ENCODE measurements at regions not wholly inside any gene's neighbourhood (a gene's known extent, or its start where the extent isn't known, plus 50 kb on each side); places are given as distances from the start of the nearest gene placed in this dataset.

DNA sequence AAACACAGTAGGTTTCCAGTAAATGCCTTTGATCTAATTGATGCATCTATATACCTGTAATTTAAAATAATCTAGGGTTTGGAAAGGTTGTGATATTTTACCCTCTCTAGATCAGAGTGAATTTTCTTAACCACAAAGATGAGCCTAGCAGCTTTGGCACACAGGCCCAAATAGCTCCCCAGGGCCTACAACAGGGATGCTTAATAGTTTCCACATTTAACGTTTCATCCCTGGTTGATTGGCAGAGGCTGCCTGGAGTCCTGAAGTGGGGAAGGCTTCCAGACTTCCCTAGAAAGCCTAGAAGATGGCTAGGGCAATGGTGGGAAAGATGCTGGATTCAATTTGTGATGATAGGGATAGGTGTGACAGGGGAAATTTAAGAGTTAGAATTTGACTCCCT, 206.6 kb downstream of the NSG2 start:
- Histone ChIP-seq H2AFZ (ENCODE audit: low read length) (no peak overlapping the region), H3K9me3 (ENCODE audit: insufficient read depth, low read depth, low read length) (no peaks in the 10 kb centered on the region), H3F3A (ENCODE audit: low read depth) (no peaks in the 10 kb centered on the region), H3K4me3 (ENCODE audit: low read length, poor library complexity, severe bottlenecking) (no peak overlapping the region), H3K4me2 (ENCODE audit: low read depth, low read length, poor library complexity, severe bottlenecking) (no peak overlapping the region), H3K9me2 (replicated peaks; ENCODE audit: low read depth, low read length) (no peaks in the 10 kb centered on the region), H3K79me2 (ENCODE audit: insufficient read depth, low read length) (no peaks in the 10 kb centered on the region), H3K27me3 (ENCODE audit: insufficient read depth, low read length, poor library complexity, severe bottlenecking) (no peaks in the 10 kb centered on the region), H3K36me3 (ENCODE audit: insufficient read depth, low read length) (no peaks in the 10 kb centered on the region), H3K4me1 (ENCODE audit: insufficient read depth, low read length, poor library complexity, severe bottlenecking) (no peaks in the 10 kb centered on the region), H3K9ac (ENCODE audit: low read depth, low read length, poor library complexity, severe bottlenecking) (no peak overlapping the region), H4K20me1 (ENCODE audit: insufficient read depth, low read length, poor library complexity, severe bottlenecking) (no peaks in the 10 kb centered on the region)
- TF ChIP-seq, protein P1, sequence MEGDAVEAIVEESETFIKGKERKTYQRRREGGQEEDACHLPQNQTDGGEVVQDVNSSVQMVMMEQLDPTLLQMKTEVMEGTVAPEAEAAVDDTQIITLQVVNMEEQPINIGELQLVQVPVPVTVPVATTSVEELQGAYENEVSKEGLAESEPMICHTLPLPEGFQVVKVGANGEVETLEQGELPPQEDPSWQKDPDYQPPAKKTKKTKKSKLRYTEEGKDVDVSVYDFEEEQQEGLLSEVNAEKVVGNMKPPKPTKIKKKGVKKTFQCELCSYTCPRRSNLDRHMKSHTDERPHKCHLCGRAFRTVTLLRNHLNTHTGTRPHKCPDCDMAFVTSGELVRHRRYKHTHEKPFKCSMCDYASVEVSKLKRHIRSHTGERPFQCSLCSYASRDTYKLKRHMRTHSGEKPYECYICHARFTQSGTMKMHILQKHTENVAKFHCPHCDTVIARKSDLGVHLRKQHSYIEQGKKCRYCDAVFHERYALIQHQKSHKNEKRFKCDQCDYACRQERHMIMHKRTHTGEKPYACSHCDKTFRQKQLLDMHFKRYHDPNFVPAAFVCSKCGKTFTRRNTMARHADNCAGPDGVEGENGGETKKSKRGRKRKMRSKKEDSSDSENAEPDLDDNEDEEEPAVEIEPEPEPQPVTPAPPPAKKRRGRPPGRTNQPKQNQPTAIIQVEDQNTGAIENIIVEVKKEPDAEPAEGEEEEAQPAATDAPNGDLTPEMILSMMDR (conservative IDR thresholded peaks at IDR 0.05; ENCODE audit: low read length): no peak
- TF ChIP-seq EZH2phosphoT487 (IDR thresholded peaks at IDR 0.05; ENCODE audit: borderline replicate concordance): no peak

DNA sequence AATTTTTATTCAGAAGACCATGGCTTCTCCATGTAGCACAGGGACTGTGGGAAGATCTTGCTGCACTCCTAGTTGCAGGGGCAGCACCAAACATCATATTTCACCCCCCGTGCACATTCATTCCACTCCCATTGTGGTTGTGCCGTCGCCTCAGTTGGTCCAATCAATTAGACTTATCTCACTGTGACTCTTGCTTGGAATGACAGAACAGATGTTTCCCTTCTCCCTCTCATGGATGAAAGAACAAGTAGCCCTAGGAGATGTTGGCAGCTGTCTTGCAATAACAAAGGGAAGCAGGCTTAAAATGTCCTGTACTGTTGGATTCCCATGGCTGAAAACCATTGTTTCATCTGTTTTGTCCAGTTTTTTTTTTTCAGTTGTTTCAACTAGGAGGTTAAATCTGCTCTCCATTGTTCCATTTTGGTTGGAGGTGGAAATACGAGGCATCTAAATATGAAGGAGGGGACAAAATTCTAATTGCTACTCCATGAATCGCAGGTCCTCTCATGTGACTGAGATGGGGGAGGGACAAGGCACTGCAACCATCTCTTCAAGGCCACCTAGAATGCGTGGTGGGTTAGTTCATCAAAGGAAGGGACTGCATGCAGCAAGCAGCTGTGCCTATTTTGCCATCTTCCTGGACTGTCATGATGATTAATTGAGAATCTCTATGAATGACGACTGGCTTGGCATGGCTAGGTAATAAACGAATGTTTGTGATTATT, 214.4 kb downstream of the NSG2 start:
- Histone ChIP-seq H3K4me3 (ENCODE audit: low read length, poor library complexity, severe bottlenecking) (no peak overlapping the region), H3K4me2 (ENCODE audit: low read depth, low read length, poor library complexity, severe bottlenecking) (no peak overlapping the region), H3K36me3 (ENCODE audit: insufficient read depth, low read length) (no peaks in the 10 kb centered on the region), H3K9ac (ENCODE audit: low read depth, low read length, poor library complexity, severe bottlenecking) (no peak overlapping the region), H2AFZ (ENCODE audit: low read length) (no peak overlapping the region), H3K4me1 (ENCODE audit: insufficient read depth, low read length, poor library complexity, severe bottlenecking) (no peaks in the 10 kb centered on the region), H3K27me3 (ENCODE audit: insufficient read depth, low read length, poor library complexity, severe bottlenecking) (no peaks in the 10 kb centered on the region), H3K9me3 (ENCODE audit: insufficient read depth, low read depth, low read length) (no peaks in the 10 kb centered on the region), H4K20me1 (ENCODE audit: insufficient read depth, low read length, poor library complexity, severe bottlenecking) (no peaks in the 10 kb centered on the region), H3K9me2 (replicated peaks; ENCODE audit: low read depth, low read length) (no peaks in the 10 kb centered on the region), H3K79me2 (ENCODE audit: insufficient read depth, low read length) (no peaks in the 10 kb centered on the region), H3F3A (ENCODE audit: low read depth) (no peaks in the 10 kb centered on the region)
- TF ChIP-seq EZH2phosphoT487 (IDR thresholded peaks at IDR 0.05; ENCODE audit: borderline replicate concordance): no peak
- TF ChIP-seq, protein P1 (conservative IDR thresholded peaks at IDR 0.05; ENCODE audit: low read length): no peak

DNA sequence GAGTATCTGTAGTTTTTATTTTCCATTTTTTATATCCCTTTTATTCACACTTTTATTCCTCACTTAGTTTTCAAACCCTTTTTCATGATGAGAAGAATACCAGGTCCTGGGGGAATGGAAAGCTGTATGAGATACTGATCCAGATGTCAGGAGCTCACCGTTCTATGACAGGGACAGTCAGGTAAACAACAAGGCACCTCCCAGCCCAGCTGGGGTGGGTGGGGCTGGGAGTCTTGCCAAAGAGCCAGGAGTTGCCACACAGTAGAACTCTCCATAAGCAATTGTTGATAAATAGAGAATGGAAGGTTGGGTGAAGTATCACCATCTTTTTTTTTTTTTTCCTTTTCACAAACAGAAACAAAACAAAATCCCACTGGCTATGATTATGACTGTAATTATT, 225.8 kb downstream of the NSG2 start:
- no peak overlapping the region for H3K4me2 ChIP-seq (ENCODE audit: low read depth, low read length, poor library complexity, severe bottlenecking)
- H4K20me1 ChIP-seq (ENCODE audit: insufficient read depth, low read length, poor library complexity, severe bottlenecking): no peaks in the 10 kb centered on the region
- no peaks in the 10 kb centered on the region for H3K9me3 ChIP-seq (ENCODE audit: insufficient read depth, low read depth, low read length)
- no peaks in the 10 kb centered on the region for H3K27me3 ChIP-seq (ENCODE audit: insufficient read depth, low read length, poor library complexity, severe bottlenecking)
- H3K36me3 ChIP-seq (ENCODE audit: insufficient read depth, low read length): no peaks in the 10 kb centered on the region
- no peaks in the 10 kb centered on the region for H3F3A ChIP-seq (ENCODE audit: low read depth)
- H2AFZ ChIP-seq (ENCODE audit: low read length): no peak overlapping the region
- no peak overlapping the region for H3K9ac ChIP-seq (ENCODE audit: low read depth, low read length, poor library complexity, severe bottlenecking)
- no peaks in the 10 kb centered on the region for H3K9me2 ChIP-seq (replicated peaks; ENCODE audit: low read depth, low read length)
- H3K4me3 ChIP-seq (ENCODE audit: low read length, poor library complexity, severe bottlenecking): no peak overlapping the region
- no peaks in the 10 kb centered on the region for H3K79me2 ChIP-seq (ENCODE audit: insufficient read depth, low read length)
- no peaks in the 10 kb centered on the region for H3K4me1 ChIP-seq (ENCODE audit: insufficient read depth, low read length, poor library complexity, severe bottlenecking)
- no peak for TF ChIP-seq EZH2phosphoT487 (IDR thresholded peaks at IDR 0.05; ENCODE audit: borderline replicate concordance)
- TF ChIP-seq, protein P1 (conservative IDR thresholded peaks at IDR 0.05; ENCODE audit: low read length): no peak

Measured in Loucy (cell line).